DMS114 treated with DMSO at 0.1 percent for 48 hours (cell line): ENCODE measurements at regions not wholly inside any gene's neighbourhood (a gene's known extent, or its start where the extent isn't known, plus 50 kb on each side); places are given as distances from the start of the nearest gene placed in this dataset.

ENCODE experiments used
- DNase-seq: peaks from one replicate; lab custom pipeline; 2025; ENCODE audit not compliant: unreplicated experiment; lab: John Stamatoyannopoulos, UW

DNA sequence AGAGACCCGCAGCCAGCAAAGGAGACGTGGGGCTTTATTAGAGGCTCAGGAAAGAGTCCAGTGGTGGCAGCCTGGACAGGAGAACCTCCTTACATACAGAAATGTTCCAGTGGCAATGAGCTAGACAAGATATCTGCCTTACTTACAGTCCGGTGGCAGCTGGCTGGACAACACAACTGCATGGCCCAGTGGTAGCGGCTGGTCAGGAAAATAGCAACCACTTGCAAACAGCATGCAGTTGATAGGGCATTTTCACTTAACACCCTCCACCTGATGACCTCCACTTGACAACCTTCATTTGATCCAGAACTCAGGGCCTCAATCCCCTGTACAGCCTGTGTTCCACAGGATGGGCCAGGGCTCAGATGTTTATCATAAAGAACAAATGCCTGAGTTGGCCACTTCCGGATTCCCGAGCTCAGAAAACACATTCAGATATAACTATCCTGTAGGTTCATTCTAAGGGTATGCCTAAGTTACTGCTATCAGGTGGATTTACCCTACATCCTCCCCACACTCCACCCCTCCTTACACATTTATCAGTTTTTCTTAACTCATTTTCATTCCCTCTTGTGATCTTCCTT lies 63.3 kb upstream of the ITPRID2 start:
- no peak for DNase-seq

- no peak for DNase-seq
Measured at GRCh38 chr2:181829230-181829629, 62.3 kb upstream of the ITPRID2 start.

DNA sequence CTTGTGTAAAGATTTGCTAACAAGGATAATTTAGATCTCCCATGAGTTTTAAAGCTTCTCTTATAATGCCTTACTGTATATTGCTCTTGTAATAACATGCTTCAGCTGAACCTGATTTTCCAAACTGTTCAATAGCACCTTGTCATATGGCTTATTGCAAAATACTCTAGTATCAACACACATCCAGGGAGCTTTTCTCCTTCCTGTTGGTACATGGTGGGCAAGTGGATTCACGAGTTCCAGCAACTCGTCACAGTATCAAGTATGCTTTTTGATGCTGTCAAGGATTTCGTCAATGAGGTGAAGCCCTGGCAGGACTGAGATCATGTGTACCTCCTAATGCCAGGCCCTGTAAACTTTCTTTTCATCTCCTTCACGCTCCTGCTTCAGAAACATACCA lies 59.5 kb upstream of the ITPRID2 start:
- DNase-seq, result no peak

DNA sequence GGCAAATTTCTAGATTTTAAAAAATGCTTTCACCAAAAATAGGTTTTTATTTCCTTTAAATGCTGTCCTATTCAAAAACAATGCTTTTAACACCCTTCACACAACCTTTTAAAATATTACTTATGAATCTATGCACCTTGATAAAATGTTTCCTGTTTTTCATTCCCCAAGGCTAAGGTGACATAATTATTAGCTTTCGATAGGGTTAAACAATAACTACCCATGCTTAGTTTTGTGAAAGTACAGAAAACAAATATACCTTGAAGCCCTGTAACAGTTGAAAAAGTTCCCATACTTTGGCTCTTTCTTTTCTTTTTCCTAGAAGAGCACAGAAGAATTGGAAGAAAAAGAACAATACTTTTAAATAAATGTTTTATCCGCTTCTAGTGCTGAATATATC lies 54.9 kb upstream of the ITPRID2 start:
- no peak for DNase-seq

GRCh38 chr2:181837563-181837962 lies 54.0 kb upstream of the ITPRID2 start:
- no peak for DNase-seq

DNA sequence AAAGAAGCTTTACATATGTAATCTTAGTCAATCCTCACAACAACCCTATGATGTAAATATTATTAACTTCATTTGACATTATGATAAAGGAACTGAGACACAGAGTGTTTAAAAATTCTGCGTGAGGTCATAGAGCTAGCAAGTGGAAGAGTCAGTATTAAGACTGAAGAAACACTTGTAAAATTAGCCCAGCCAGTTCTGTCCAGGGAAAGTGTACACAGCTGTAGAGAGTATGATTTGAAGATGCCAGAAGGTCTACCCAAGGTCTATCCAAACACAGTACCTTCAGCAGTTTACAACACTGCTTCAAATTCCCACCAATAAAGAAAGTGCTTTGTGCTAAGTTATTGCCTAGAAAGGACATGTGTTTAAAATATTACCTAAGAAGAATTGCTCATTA lies 51.7 kb upstream of the ITPRID2 start:
- no peak for DNase-seq

DNA sequence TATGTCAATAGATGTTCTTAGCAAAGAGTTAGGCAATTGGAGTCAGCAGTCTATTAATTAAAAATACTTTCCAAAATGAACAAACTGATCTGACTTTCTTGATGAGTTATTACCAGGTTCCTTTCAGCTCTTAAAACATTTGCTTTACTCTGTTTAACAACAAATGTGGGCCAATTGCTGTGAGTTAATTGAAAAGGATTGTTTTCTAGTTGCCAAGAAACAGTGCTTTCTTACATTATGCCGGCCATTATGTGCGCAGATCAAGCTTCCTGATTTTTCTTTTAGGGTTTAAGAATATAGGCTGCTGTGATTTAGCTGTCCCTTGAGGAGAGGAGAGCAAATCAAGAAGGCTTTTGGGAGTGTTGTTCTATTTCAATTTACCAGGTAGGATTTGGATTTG lies 50.5 kb upstream of the ITPRID2 start:
- no peak for DNase-seq
